ENCODE measurements at regions not wholly inside any gene's neighbourhood (a gene's known extent, or its start where the extent isn't known, plus 50 kb on each side); places are given as distances from the start of the nearest gene placed in this dataset.
"Not testable (repeated sequence)": the region's sequence is repeated elsewhere in the genome, so short reads cannot be mapped to it uniquely, and the experiment has no call there.

DNA sequence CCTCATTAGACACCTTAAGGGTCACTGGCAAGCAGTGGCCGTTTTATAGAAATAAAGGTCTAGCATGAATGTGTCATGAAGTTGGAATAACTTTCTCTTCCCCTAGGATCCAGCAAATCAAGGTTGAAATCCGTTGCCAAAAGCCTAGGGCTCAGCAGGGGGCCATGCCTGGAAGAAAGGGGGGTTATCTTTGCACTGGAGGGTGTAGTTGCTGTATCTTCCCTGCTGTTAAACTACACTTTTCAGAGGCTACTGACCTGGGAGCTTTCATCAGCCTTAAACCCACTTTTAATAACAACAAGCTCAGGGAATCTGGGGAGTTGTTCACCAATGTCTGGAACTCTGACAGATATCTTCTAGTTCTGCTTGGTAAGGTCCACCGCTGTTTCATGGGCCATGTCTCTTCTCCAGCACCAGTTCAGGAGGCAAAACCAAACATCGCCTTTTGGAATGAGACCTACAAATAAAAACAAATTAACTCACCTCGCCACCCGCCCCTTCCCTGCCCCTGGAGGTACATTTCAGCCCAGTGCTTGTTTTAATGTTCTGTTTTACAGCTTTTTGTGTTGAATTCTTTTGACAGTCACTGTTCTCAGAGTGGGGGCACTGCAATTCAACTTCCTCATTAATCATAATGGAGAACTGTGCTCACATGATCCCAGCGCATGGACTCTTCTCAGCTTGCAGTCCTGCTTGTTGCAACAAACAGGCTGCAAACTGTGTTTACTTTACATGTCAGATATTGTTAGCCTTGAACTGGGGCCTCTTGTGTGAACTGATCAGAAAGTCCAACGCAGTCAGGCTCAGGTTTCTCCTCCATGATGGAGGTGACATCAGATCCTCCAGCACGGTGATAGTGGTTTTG lies 508.7 kb downstream of the KCNJ2 start:
- DNase-seq (ENCODE audit: low read depth in 4 of 4, low spot score in 2 of 4): no peak

DNA sequence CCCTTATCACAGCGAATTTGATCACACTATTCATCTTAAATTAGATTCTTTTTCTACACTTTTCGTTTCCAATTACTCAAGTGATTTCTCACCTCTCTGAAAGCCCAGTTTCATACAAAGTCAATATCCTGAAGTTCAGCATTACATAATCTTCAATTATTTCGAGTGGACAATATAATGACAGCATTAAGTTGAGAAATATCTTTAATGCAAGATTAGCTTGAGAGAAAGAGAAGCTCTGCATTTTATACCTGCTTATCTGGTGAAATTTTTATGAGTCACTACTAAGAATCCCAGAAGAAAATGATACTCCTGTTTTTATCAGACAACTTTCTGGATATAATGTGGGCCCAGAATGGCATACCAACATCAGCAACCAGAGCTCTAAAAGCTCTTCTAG lies 509.6 kb downstream of the KCNJ2 start:
- no peak for DNase-seq (ENCODE audit: low read depth in 4 of 4, low spot score in 2 of 4)

DNA sequence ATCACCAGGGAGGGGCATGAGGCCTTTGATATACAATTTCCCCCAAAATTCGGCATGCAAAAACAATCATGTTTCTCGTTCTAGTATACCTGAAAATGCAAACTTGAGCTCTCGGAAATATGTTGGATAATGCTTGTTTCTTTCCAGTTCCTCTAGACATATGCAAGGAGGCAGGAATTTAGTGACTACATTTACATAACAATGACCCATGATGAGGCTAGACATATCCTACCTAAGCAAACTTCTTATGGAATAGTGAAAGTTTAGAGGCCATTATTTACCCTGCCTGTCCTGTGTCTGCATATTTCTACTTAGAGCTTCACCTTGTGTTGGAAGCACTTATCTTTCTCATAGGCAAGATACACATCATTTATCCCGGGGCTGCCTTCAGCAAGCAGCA lies 514.6 kb downstream of the KCNJ2 start:
- DNase-seq (ENCODE audit: low read depth in 4 of 4, low spot score in 2 of 4): no peak

DNA sequence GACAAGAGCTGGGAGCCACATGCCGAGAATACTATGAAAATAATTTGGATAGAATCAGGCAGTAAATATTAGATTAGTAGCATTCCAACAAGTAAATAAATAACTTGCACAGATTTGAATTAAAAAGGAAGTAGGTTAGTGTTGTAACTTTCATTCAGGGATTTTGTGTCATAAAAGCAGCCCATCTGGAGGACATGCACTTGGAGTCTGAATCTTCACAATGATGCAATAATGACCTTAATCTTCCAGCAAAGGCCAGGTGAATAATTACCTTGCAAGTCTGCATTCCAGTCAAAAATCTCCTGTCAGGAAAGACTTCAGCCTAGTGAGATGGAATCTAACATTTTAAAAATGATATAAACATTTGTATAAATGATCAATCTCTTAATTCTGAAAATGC lies 518.1 kb downstream of the KCNJ2 start:
- no peak for DNase-seq (ENCODE audit: low read depth in 4 of 4, low spot score in 2 of 4)

DNA sequence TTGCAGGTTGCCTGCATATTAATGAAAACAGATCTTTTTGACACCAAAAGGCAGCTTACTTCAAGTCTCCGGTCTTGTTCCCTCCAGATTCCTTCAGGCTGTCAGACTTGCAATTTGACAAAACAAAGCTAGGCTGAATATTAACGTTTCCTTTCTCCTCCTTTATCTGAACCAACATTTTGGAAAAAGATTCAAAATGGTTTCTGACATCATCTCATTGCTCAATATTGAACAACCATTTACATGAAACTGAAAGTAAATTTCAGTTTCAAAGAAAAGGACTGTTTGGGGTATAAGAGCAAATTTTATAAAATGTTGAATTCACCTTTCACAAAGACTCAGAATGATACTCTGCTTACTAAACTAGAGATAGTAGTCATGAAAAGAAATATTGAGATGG lies 521.8 kb downstream of the KCNJ2 start:
- no peak for DNase-seq (ENCODE audit: low read depth in 4 of 4, low spot score in 2 of 4)

DNA sequence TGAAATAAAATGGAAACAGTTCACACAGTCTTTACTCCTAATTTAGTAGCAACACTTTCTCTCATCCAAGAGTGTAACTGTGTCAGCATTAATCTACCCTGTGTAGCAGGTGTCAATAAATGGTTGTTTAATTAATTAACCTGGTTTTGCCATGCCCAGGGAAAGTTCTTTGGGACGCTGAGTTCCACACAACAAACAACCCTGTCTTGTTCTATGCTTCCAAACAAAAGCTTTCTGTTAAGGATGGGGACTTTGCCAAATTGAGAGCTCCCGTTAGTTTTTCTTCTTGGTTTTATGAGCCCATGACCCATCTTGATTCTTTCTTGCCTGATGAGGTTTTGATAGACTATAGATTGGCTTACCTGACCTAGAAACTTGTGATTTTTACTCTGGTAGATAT lies 530.1 kb downstream of the KCNJ2 start:
- no peak for DNase-seq (ENCODE audit: low read depth in 4 of 4, low spot score in 2 of 4)

DNA sequence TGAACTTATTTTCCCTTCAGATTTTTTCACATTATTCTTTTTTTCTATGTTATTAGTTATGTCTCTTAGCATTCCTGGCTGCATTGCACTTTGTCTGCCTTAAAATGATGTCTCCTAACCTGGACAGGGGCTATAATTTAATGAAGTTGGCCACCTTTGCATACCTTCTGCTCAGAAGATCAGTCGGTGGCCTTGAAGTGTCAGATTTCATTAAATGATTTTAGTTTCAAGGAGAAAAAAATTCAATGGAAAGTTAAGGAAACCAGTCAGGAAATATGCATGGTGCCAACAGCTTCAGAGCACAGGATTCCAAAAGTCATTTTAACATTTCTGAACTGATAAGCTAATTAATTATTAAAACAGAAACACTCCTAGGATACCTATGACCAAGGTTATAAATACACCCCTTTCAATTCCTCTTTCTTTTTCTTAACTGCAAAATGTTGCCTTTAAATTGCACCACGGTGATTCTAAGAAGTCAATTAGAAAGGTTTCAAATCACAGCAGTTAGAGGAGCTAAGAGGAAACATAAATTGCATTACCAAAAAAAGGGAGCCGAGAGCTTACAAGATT lies 533.4 kb downstream of the KCNJ2 start:
- no peak for DNase-seq (ENCODE audit: low read depth in 4 of 4, low spot score in 2 of 4)

DNA sequence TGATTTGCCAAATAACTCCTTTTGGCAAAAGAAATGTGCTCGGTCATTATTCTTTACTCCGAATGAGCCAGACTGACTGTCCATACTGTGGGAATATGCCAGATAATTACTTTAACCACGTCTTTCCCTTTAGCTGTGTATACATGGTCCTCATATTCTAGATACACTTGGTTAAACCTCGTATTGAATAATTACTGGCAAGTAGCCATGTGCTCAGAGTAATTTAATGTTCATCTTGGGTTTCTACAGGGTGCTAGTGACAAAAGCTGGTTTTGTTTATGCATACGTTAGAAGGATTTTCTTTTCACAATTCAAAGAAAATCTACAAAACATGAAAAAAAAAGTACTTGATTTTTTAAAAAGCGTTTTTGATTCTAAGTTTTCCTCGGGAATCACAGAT lies 540.3 kb downstream of the KCNJ2 start:
- DNase-seq (ENCODE audit: low read depth in 4 of 4, low spot score in 2 of 4): no peak

DNA sequence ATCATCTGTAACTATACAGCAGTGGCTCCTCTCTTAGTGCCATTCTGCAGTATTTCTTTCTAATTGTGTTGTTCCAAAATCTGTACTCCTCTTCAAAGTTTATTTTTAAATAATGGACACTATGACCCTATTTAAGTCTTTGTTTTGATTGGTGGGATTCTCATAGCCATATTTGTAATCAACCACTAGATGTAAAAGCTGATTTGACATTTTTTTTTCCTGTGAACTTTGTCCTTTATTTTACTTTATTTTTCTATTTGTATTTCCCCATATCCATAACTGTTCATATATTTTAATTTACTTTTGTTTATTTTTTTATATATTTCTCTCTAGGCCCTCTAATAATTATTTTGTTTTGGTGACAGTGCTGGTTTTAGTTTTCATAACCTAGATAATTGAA lies 544.4 kb downstream of the KCNJ2 start:
- DNase-seq (ENCODE audit: low read depth in 4 of 4, low spot score in 2 of 4): no peak

DNA sequence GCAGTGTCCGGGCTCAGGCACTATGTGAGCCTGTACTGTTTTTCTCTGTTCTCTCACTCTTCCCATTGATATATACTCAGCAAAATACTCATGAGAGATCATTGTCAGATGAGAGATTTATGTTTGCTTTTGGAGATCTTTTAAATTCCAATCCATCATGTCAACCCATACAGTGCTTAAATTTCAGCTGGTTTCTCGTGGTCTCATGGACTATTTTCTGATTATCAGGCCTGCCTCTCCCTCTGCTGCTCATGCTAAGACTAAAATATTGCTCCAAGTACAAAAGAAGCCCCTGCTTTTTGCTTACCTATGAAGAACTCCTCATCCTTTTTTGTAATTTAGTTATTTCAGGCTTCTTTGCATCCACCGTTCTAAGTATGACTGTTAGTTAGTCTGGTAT lies 547.2 kb downstream of the KCNJ2 start:
- no peak for DNase-seq (ENCODE audit: low read depth in 4 of 4, low spot score in 2 of 4)

DNA sequence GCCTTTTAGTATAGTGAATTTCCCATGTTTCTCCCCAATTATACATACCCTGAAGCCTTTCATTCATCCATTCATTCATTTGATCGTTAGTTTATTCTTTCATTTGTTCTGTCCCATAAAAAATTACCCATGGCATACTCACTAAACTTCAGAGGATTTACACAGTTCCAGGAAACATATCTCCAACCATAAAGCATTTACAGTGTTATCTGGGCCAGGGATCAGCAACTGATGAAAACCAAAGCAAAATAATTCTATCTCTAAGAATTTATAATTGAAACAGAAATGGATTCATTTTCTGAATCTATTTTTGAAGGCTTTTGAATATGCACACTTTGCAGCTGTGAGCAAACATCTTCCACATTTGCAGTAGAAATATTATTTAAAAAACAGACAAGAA lies 547.7 kb downstream of the KCNJ2 start:
- DNase-seq (ENCODE audit: low read depth in 4 of 4, low spot score in 2 of 4): no peak

DNA sequence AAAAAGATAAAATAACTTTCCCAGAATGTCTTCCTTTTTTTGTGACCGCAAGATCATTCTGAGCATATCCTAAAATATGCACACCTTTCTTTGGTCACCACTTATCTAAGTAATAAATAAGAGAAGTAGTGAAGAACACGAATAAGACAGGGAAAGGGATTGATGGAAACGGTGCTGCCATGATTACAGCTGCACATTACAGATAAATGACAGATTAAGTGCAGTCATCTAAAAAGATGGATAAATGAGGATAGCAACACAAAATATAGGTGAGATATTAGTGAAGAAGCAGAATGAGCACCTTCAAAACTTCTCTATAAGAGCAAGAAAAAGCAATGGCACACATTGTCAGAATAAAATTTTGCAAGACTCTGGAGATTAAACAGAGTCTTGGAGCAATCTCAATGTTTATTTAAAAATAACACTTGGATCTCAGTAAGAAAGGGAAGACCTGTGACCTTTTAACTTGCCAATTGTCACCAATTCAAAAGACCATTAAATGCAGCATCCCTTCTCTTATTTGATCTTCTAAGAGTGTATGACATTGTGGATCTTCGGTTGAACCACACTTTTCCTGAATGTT lies 567.1 kb downstream of the KCNJ2 start:
- no peak for DNase-seq (ENCODE audit: low read depth in 4 of 4, low spot score in 2 of 4)

DNA sequence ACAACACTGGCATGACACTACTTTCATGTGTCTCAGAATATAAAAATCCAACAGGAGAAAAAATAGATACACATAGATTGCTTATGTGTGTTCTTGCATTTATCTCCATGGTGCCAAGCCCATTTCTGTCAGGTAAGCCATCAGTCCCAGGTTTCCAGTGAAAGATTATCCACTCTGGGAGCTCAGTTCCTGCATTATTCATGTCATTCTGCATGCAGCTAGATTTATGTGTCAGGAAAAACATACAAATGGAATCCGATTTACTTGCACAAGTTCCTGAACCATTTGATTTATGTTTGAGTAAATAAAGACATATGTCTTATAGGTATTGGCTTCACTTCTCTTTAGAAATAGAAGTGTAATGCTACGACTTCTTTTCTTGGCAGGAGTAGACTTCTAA lies 569.7 kb downstream of the KCNJ2 start:
- no peak for DNase-seq (ENCODE audit: low read depth in 4 of 4, low spot score in 2 of 4)

DNA sequence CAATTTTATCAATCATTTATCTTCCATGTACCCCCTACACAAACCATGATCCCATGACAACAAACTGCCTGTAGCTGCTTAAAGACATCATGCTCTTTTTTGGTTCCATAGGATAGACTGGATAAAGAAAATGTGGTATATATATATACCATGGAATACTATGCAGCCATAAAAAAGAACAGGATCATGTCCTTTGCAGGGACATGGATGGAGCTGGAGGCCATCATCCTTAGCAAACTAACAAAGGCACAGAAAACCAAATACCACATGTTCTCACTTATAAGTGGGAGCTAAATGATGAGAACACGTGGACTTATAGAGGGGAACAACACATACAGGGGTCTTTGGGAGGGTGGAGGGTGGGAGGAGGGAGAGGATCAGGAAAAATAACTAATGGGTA lies 577.2 kb downstream of the KCNJ2 start:
- not testable (repeated sequence) for DNase-seq (ENCODE audit: low read depth in 4 of 4, low spot score in 2 of 4)

DNA sequence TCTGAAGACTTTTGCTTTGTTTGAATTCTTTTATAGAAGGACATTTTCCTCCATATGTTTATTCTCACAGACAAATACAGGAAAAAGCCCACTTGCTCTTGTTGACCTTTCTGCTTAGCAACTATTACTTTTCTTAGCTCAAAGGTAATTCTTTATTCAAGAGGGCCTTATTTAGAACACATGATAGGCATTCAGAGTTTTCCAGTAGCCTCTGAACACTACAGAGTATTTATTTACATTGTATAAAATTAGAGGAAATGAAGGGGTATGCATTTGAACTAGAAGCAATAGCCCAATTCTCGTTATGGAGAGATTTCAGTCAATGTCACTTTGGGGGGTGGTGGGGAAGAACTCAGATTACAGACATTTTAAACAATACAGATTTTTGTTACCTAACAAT lies 581.7 kb downstream of the KCNJ2 start:
- no peak for DNase-seq (ENCODE audit: low read depth in 4 of 4, low spot score in 2 of 4)

DNA sequence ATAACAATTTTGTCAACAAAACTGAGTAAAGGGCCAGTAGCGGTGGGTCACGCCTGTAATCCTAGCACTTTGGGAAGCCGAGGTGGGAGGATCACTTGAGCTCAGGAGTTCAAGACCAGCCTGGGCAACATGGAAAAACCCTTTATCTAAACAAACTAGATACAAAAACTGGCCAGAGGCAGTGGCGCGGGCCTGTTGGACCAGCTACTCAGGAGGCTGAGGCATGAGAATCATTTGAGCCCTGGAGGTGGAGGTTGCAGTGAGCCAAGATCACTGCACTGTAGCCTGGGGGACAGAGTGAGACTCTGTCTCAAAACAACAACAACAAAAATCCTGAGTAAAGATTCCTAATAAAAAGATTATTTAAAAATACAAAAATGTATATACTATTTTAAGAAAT lies 583.1 kb downstream of the KCNJ2 start:
- not testable (repeated sequence) for DNase-seq (ENCODE audit: low read depth in 4 of 4, low spot score in 2 of 4)

DNA sequence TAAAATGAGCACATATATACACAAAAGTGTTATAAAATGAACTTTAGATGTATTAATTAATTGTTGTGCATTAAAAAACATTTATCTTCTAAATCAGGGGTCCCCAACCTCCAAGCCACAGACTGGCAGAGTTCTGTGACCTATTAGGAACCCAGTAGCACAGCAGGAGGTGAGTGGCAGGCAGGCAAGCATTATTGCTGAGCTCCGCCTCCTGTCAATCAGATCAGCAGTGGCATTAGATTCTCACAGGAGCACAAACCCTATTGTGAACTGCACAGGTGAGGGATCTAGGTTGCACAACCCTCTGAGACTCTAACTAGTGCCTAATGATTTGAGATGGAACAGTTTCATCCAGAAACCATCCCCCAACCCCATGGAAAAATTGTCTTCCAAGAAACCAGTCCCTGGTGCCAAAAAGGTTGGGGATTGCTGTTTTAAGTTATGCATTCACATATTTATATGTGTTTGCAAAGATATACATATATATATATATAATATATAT lies 583.7 kb downstream of the KCNJ2 start:
- DNase-seq (ENCODE audit: low read depth in 4 of 4, low spot score in 2 of 4): no peak

DNA sequence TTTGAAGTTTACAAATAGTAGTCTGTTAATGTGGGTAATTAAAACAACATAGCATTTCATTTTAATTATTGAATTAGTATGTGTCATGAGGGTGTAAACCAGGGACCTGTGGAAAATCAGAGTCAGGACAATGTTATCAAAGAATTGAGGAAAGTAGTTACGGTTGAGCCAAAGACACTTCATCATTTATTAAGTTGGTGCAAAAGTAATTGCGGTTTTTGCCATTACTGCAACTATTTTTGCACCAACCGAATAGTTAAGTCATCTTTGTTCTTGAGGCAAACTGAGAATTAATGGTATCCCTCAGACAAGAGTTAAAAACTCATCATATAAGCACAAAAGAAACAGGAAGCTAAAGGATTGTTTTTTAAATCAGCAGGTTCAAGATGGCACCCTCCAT lies 593.7 kb downstream of the KCNJ2 start:
- no peak for DNase-seq (ENCODE audit: low read depth in 4 of 4, low spot score in 2 of 4)

DNA sequence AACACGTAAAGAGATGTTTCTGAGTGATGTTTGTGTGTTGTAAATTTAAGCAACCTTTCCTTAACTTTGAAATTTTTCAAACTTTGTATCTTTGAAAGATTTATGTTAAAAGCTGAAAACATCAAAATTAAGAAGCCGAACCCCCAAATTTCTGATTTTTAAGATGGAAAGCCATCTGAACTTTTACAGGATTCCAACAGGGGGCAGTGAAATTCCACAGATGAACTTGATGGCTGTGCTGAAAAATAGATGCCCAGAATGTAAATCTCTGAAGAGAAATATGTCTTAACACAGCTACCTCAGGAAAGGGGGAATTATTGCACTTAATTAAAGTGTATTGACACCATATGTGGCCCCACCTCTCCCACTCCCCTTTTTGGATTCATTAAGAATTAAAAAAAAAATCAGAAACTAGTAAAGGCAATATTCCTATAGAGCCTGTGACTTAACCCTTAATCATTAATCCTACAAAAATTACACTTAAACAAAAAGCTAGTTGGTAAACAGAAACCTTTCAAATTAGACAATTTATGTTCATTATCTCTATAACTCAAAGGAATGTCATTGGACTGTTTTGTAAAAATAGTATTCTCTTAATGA lies 597.9 kb downstream of the KCNJ2 start:
- peak in 2 of 4 donors; percentile 9 to 19 for DNase-seq (ENCODE audit: low read depth in 4 of 4, low spot score in 2 of 4)

DNA sequence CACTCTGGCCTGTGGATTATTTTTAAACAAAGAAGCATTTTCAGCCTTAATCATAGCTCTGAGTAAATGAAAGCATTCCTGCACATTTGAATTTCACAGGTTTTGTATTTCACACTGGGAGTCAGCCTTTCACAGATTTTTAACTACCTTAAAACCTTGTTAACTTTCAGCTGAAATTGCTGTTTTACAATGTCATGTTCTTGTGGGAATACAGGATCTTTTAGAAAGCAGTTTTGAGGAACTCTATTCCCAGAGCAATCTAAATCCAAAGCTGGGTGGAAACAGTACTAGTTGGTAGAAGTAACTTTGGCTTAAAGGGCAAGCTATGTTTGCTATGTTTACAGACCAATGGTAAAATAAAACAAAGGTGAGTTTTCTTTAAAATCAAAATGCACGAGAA lies 600.6 kb downstream of the KCNJ2 start:
- no peak for DNase-seq (ENCODE audit: low read depth in 4 of 4, low spot score in 2 of 4)

DNA sequence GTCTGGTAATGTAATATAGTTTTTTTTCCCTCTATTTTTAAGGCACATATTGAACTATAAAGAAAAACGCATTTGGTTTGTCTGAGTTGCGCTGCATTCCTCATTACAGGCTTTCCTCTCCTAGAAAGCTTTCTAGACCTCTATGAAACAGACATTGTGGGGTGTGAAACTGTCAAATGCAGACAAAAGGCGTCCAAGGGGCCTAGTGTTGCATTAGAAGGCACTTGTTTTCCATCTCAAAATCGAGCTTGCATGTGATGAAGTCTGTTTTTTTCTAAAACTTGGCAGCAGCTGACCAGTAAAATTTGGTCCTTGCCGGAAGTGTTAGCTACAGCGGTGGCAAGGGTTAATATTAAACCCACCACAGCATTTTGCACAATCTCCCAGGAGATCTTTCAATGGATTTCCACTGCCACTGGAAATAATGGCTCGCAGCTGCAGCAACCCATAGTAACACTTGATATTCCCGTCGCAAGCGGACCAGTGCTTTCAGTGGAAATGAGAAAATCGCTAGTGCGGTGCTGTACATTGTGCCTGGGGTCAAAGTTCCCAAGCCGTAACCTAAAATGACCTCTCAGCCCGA lies 602.6 kb downstream of the KCNJ2 start:
- DNase-seq (ENCODE audit: low read depth in 4 of 4, low spot score in 2 of 4): no peak
